ENCODE measurements at regions not wholly inside any gene's neighbourhood (a gene's known extent, or its start where the extent isn't known, plus 50 kb on each side); places are given as distances from the start of the nearest gene placed in this dataset.

- TF ChIP-seq EZH2 (IDR thresholded peaks at IDR 0.05; ENCODE audit: borderline replicate concordance, low read length): no peak
- TF ChIP-seq CTCF (IDR thresholded peaks at IDR 0.05; ENCODE audit: low read length): peak; percentile 44; the same call in 1 of the 2 replicates
Observed at GRCh38 chr13:84648069-84648640, 765.9 kb upstream of the SLITRK1 start.
